Spleen (tissue), 7 donors: ENCODE measurements at regions not wholly inside any gene's neighbourhood (a gene's known extent, or its start where the extent isn't known, plus 50 kb on each side); places are given as distances from the start of the nearest gene placed in this dataset.

Source experiments
- CTCF ChIP-seq, 11 experiments: fragments of 200-600 bp in 7 of 11; fragments of 450-650 bp in 4 of 11; sonication (generic) in 4 of 11; IDR thresholded peaks in 8 of 11; conservative IDR thresholded peaks in 3 of 11; 1 replicate in 7 of 11; 2 replicates in 4 of 11; pipeline versions ENCODE4 v1.4.0 to v1.8.0; 2016 to 2021; ENCODE audit warnings: antibody characterized with exemption in 11 of 11, inconsistent platforms in 4 of 11, mild to moderate bottlenecking in 1 of 11
- POLR2A ChIP-seq, 3 donors: fragments of 450-650 bp; IDR thresholded peaks; one replicate each; pipeline ENCODE4 v1.5.1; 2017; ENCODE audit warnings: antibody characterized with exemption in 3 of 3, mild to moderate bottlenecking in 1 of 3
- POLR2AphosphoS5 ChIP-seq, 3 donors: sonication (generic); formaldehyde crosslinking; IDR thresholded peaks; one replicate each; pipeline ENCODE4 v1.5.1; 2017; ENCODE audit warnings: antibody characterized with exemption in 3 of 3
- donor health status: DM: no; HTN: no; CAD: no; lungs with moderate emphysema.
- donor health status: DM: no; HTN: no; CAD: no.
- donor health status: DM: no; HTN: no; CAD: no.

- TF ChIP-seq CTCF (IDR thresholded peaks at IDR 0.05 in 8 of 11, conservative IDR thresholded peaks at IDR 0.05 in 3 of 11), result no peak
- TF ChIP-seq POLR2A (IDR thresholded peaks at IDR 0.05), result no peak
- TF ChIP-seq POLR2AphosphoS5 (IDR thresholded peaks at IDR 0.05), result no peak
These were observed 204.8 kb upstream of the KCNG1 start for GRCh38 chr20:51227744-51228143.
